GM12873 (cell line): ENCODE measurements at regions not wholly inside any gene's neighbourhood (a gene's known extent, or its start where the extent isn't known, plus 50 kb on each side); places are given as distances from the start of the nearest gene placed in this dataset.

ENCODE experiments used
- CTCF ChIP-seq: IDR thresholded peaks from 2 replicates; pipeline ENCODE4 v1.5.1; 2012; ENCODE audit warnings: low read depth, mild to moderate bottlenecking, moderate library complexity, low read length, control low read depth; ENCODE audit not compliant: insufficient read depth; ENCODE audit errors: missing control alignments

GRCh38 chr7:155229548-155230168 lies 68.0 kb upstream of the INSIG1 start:
- no peak for TF ChIP-seq CTCF

- TF ChIP-seq CTCF: no peak
These were observed 67.5 kb upstream of the INSIG1 start for GRCh38 chr7:155230169-155230593.

GRCh38 chr7:155231241-155231800 lies 66.4 kb upstream of the INSIG1 start:
- TF ChIP-seq CTCF: no peak

- no peak for TF ChIP-seq CTCF
These were observed 65.7 kb upstream of the INSIG1 start for GRCh38 chr7:155231941-155232340.

- no peak for TF ChIP-seq CTCF
These were observed 64.8 kb upstream of the INSIG1 start for GRCh38 chr7:155232911-155233310.

- TF ChIP-seq CTCF: no peak
These were observed 64.1 kb upstream of the INSIG1 start for GRCh38 chr7:155233311-155234157.

- no peak for TF ChIP-seq CTCF
These were observed 63.6 kb upstream of the INSIG1 start for GRCh38 chr7:155234158-155234492.
